ENCODE measurements at regions not wholly inside any gene's neighbourhood (a gene's known extent, or its start where the extent isn't known, plus 50 kb on each side); places are given as distances from the start of the nearest gene placed in this dataset.

- no peak for TF ChIP-seq ZNF792 (CRISPR knock-in tag; IDR thresholded peaks at IDR 0.05)
- TF ChIP-seq NR2C2 (CRISPR knock-in tag; IDR thresholded peaks at IDR 0.05; ENCODE audit: borderline replicate concordance), result no peak
- TF ChIP-seq DNMT3B (CRISPR knock-in tag; conservative IDR thresholded peaks at IDR 0.05), result no peak
- TF ChIP-seq CTCF (CRISPR knock-in tag; IDR thresholded peaks at IDR 0.05), result no peak
- no peak for TF ChIP-seq REL (CRISPR knock-in tag; conservative IDR thresholded peaks at IDR 0.05)
- no peak for TF ChIP-seq ZNF431 (CRISPR knock-in tag; IDR thresholded peaks at IDR 0.05; ENCODE audit: borderline replicate concordance, low read depth)
- no peak for TF ChIP-seq SRY (CRISPR knock-in tag; IDR thresholded peaks at IDR 0.05)
These were observed 296.2 kb downstream of the CHL1 start for GRCh38 chr3:492586-493316.

Data from HepG2 (cell line).